ENCODE measurements at regions not wholly inside any gene's neighbourhood (a gene's known extent, or its start where the extent isn't known, plus 50 kb on each side); places are given as distances from the start of the nearest gene placed in this dataset.

DNA sequence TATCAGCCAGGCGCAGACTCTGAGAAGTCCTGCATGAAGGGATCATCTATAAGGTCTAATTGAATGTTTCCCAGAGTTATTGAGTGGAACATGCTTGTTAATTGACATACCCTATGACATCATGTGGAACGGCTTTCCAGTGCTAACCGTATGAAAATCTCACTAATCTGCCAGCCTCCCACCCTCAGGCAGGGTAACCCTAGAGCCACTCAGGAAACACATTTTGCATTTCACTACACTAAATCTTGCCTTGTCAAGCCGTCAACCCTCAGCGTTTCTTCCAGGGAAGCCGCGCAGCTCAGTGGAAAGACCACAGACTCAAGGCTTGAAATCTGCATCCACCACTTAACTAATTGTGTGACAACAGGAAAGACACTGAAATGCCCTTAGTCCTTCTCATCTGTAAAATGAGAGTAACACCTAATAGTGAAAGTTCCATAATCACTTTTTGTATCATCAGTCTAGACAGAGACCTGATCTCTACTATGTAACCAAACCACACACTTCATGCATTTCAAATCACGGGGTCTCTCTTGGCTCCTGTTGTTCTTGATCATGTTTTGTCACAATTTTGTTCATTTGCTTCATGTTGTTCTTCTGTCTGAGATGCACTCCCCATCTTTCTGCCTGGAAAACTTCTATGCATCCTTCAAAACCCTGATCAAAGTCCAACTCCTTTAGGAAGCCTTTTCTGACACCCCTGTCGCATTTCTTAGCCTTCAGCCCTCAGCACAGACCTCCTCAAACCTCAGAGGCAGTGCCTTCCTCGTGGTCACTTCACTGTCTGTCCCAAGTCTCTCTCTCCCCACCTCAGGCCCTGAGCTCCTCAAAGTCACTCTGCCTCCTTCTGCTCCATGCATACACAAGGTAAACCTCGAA is 246.5 kb downstream of the TOMM20 start:
- TF ChIP-seq ZNF558 (tag by site-specific recombination; IDR thresholded peaks at IDR 0.05), result no peak
- TF ChIP-seq, protein P1, sequence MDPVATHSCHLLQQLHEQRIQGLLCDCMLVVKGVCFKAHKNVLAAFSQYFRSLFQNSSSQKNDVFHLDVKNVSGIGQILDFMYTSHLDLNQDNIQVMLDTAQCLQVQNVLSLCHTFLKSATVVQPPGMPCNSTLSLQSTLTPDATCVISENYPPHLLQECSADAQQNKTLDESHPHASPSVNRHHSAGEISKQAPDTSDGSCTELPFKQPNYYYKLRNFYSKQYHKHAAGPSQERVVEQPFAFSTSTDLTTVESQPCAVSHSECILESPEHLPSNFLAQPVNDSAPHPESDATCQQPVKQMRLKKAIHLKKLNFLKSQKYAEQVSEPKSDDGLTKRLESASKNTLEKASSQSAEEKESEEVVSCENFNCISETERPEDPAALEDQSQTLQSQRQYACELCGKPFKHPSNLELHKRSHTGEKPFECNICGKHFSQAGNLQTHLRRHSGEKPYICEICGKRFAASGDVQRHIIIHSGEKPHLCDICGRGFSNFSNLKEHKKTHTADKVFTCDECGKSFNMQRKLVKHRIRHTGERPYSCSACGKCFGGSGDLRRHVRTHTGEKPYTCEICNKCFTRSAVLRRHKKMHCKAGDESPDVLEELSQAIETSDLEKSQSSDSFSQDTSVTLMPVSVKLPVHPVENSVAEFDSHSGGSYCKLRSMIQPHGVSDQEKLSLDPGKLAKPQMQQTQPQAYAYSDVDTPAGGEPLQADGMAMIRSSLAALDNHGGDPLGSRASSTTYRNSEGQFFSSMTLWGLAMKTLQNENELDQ (tag by site-specific recombination; IDR thresholded peaks at IDR 0.05; ENCODE audit: low read depth), result no peak

Data from HEK293 (cell line).